CD4-positive, alpha-beta T cell (primary cell): ENCODE measurements at regions not wholly inside any gene's neighbourhood (a gene's known extent, or its start where the extent isn't known, plus 50 kb on each side); places are given as distances from the start of the nearest gene placed in this dataset.

Experiments used
- ATAC-seq: fragments of 200-7000 bp; cut with Tn5 transposase; one replicate; pipeline ENCODE4 v1.10.0; 2022; ENCODE audit warnings: mild to moderate bottlenecking; ENCODE audit not compliant: poor library complexity
- CTCF ChIA-PET: fragments of 350-600 bp; sonication (Branson Sonifier 250); formaldehyde crosslinking; loops from one replicate; lab custom pipeline; 2021; ENCODE audit warnings: antibody characterized with exemption, inconsistent platforms; lab: Charles Lee
- POLR2A ChIA-PET: fragments of 350-600 bp; sonication (Branson Sonifier 250); formaldehyde crosslinking; loops from one replicate; lab custom pipeline; 2021; ENCODE audit warnings: antibody characterized with exemption, inconsistent platforms; lab: Charles Lee
- DNase-seq, 14 experiments: peaks; one replicate each; pipeline ENCODE4 v3.0.0-alpha.2; 2013 to 2020; ENCODE audit warnings: mixed read lengths in 2 of 14
- H3K27ac ChIP-seq, 2 donors: one replicate each; pipeline versions ENCODE4 v1.5.1 to v1.7.0; 2013; ENCODE audit warnings: low read length in 2 of 2, low read depth in 1 of 2, mild to moderate bottlenecking in 1 of 2
- H3K27me3 ChIP-seq, 2 experiments: 1 replicate in 1 of 2; 2 replicates in 1 of 2; pipeline versions ENCODE4 v1.6.1 to v1.7.0; 2013; ENCODE audit warnings: low read length in 2 of 2, control low read depth in 1 of 2, mild to moderate bottlenecking in 1 of 2, moderate library complexity in 1 of 2; ENCODE audit not compliant: insufficient read depth in 2 of 2, control insufficient read depth in 1 of 2
- H3K36me3 ChIP-seq: one replicate; pipeline ENCODE4 v1.6.1; 2013; ENCODE audit warnings: low read length, control low read depth; ENCODE audit not compliant: insufficient read depth
- H3K4me1 ChIP-seq: one replicate; pipeline ENCODE4 v1.6.1; 2013; ENCODE audit warnings: low read length, control low read depth; ENCODE audit not compliant: insufficient read depth
- H3K4me3 ChIP-seq: one replicate; pipeline ENCODE4 v1.5.1; 2013; ENCODE audit warnings: mild to moderate bottlenecking, low read length, moderate library complexity
- H3K9me3 ChIP-seq, 2 experiments: 1 replicate in 1 of 2; 2 replicates in 1 of 2; pipeline versions ENCODE4 v1.6.1 to v1.7.0; 2013; ENCODE audit warnings: low read length in 2 of 2, mild to moderate bottlenecking in 2 of 2, control low read depth in 1 of 2, moderate library complexity in 1 of 2; ENCODE audit not compliant: control insufficient read depth in 1 of 2, insufficient read depth in 1 of 2
- H3K27ac Mint-ChIP-seq: one replicate; pipeline ENCODE4 v1.8.0; 2020; ENCODE audit warnings: mixed read lengths
- H3K27me3 Mint-ChIP-seq: one replicate; pipeline ENCODE4 v1.8.0; 2021; ENCODE audit warnings: mixed read lengths
- H3K36me3 Mint-ChIP-seq: one replicate; pipeline ENCODE4 v1.8.0; 2021; ENCODE audit warnings: low read depth, mixed read lengths
- H3K4me1 Mint-ChIP-seq: one replicate; pipeline ENCODE4 v1.8.0; 2021; ENCODE audit warnings: low read depth, mixed read lengths
- H3K4me3 Mint-ChIP-seq: one replicate; pipeline ENCODE4 v1.8.0; 2020; ENCODE audit warnings: mild to moderate bottlenecking, mixed read lengths
- H3K9me3 Mint-ChIP-seq: one replicate; pipeline ENCODE4 v1.8.0; 2020; ENCODE audit warnings: mixed read lengths
- intact Hi-C, 2 experiments: fragments of 100-400 bp; cut with DNase I in 1 of 2; cut with micrococcal nuclease in 1 of 2; formaldehyde crosslinking; loops; one replicate each; pipeline versions ENCODE4 v1.15.1 to v1.9.0; 2023 to 2025; cut with DNase I, micrococcal nuclease
- TF ChIP-seq, protein P1 (sequence below): fragments of 200-600 bp; IDR thresholded peaks from one replicate; pipeline ENCODE4 v1.8.0; 2022; ENCODE audit warnings: antibody characterized with exemption, mild to moderate bottlenecking

DNA sequence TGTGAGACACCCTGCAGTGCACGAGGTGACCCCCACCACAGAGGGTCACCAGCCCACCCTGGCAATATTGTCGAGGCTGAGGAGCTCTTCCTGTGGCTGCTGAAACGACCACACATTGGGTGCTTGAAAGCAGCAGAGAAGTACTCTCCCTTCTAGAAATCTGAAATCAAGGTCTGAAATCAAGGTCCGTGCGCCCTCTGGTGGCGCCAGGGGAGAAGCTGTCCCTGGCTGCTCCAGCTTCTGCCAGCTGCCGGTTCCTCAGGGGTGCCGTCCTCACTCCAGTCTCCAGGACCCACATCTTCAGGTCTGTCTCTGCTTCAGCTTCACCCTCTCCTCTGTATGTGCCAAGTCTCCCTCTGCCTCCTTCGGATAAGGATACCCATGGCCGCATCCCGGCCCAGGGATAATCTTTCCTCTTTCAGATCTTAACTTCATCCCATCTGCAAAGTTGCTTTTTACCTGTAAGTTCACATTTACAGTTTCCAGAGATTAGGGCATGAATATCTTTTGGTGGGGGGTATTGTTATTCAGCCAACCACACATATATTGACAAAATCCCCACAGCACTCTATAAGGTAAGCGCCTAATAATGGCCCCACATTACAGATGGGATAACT is 108.3 kb upstream of the PHACTR3 start:
- CTCF ChIA-PET = interaction anchor here (0.6 to 1.6 kb wide), 9 partner anchors 9 to 1014 kb away, joined by 3 to 14 read pairs (median 3); partner anchors contain the start of gene STX16

DNA sequence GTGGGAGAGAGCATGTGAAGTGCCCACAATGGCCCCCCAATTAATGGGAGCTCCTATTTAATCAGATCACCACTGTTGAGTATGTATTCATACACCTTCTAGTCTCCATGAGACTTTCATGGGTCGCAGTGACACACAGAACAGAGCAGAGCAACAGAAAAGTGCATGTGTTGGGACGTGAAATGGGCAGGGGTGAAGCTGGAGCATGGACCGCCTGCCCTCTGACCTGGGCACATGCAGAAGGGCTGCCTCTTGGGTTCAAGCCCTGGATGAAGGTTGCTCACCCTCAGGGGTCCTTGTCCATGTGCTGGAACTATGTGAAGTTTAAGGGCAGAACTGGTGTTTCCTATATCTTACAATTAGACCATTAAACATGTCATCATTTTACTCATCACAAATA is 106.0 kb upstream of the PHACTR3 start:
- POLR2A ChIA-PET = no interaction called here
- intact Hi-C loops = loop anchor here (5.0 to 10.0 kb wide), 5 partner anchors 276 to 1306 kb away; no protein-coding TSS in a partner anchor
- Mint-ChIP-seq H3K4me1 (no peaks in the 10 kb centered on the region), H3K4me3 (no peak overlapping the region), H3K36me3 (no peaks in the 10 kb centered on the region), H3K9me3 (peaks cover 5% of the 10 kb centered on the region), H3K27me3 (peaks cover 49% of the 10 kb centered on the region), H3K27ac (no peak overlapping the region)
- Histone ChIP-seq H3K27ac (no peak overlapping the region), H3K36me3 (no peaks in the 10 kb centered on the region), H3K4me3 (no peak overlapping the region), H3K27me3 (peaks cover 4 to 17% of the 10 kb centered on the region in 2 experiments), H3K9me3 (no peaks in the 10 kb centered on the region), H3K4me1 (peaks cover 5% of the 10 kb centered on the region)
- CTCF ChIA-PET = no interaction called here
- ATAC-seq = no peak
- TF ChIP-seq, protein P1, sequence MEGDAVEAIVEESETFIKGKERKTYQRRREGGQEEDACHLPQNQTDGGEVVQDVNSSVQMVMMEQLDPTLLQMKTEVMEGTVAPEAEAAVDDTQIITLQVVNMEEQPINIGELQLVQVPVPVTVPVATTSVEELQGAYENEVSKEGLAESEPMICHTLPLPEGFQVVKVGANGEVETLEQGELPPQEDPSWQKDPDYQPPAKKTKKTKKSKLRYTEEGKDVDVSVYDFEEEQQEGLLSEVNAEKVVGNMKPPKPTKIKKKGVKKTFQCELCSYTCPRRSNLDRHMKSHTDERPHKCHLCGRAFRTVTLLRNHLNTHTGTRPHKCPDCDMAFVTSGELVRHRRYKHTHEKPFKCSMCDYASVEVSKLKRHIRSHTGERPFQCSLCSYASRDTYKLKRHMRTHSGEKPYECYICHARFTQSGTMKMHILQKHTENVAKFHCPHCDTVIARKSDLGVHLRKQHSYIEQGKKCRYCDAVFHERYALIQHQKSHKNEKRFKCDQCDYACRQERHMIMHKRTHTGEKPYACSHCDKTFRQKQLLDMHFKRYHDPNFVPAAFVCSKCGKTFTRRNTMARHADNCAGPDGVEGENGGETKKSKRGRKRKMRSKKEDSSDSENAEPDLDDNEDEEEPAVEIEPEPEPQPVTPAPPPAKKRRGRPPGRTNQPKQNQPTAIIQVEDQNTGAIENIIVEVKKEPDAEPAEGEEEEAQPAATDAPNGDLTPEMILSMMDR = no peak
- no peak for DNase-seq

More for the DNA sequence above, 108.3 kb upstream of the PHACTR3 start:
- Histone ChIP-seq H3K4me1 (peaks cover 5% of the 10 kb centered on the region), H3K27me3 (peaks cover 4 to 16% of the 10 kb centered on the region in 2 experiments), H3K9me3 (no peaks in the 10 kb centered on the region), H3K4me3 (no peak overlapping the region), H3K36me3 (no peaks in the 10 kb centered on the region), H3K27ac (no peak overlapping the region)
- no peaks in the 10 kb centered on the region for H3K36me3 Mint-ChIP-seq
- no peak overlapping the region for H3K4me3 Mint-ChIP-seq
- H3K27ac Mint-ChIP-seq = no peak overlapping the region
- peaks cover 43% of the 10 kb centered on the region for H3K27me3 Mint-ChIP-seq
- POLR2A ChIA-PET = no interaction called here
- DNase-seq (peak; percentile 47 to 77 (median 60)), ATAC-seq (peak; percentile 59)
- H3K4me1 Mint-ChIP-seq = no peaks in the 10 kb centered on the region
- TF ChIP-seq, protein P1 = peak; percentile 89
- intact Hi-C loops = loop anchor here (1.0 to 10.0 kb wide), 7 partner anchors 274 to 1304 kb away; no protein-coding TSS in a partner anchor
- H3K9me3 Mint-ChIP-seq = peaks cover 5% of the 10 kb centered on the region

DNA sequence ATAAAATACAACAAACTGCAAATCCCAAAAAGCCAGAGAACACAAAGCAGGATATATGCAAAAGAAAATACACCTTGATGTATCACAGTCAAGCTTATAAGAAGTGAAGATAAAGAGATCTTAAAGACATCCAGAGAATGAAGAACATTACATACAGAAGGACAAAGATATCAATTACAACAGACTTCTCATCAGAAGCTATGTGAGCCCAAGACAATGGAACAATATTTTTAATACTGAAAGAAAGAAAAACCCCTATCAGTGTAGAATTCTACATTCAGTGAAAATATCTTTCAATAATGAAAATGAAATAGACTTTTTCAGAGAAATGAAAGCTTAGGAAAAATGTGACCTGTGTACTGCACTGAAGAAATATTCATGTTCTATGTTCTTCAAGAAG is 104.5 kb upstream of the PHACTR3 start:
- Mint-ChIP-seq H3K9me3 (peaks cover 5% of the 10 kb centered on the region), H3K36me3 (no peaks in the 10 kb centered on the region), H3K4me1 (no peaks in the 10 kb centered on the region), H3K27me3 (peaks cover 48% of the 10 kb centered on the region), H3K4me3 (no peak overlapping the region), H3K27ac (no peak overlapping the region)
- no peak overlapping the region for H3K27ac ChIP-seq
- ChIA-PET POLR2A (no interaction called here), CTCF (no interaction called here)
- TF ChIP-seq, protein P1 = no peak
- peaks cover 5% of the 10 kb centered on the region for H3K4me1 ChIP-seq
- intact Hi-C loops = loop anchor here (5.0 to 10.0 kb wide), 5 partner anchors 278 to 1308 kb away; no protein-coding TSS in a partner anchor
- H3K36me3 ChIP-seq = no peaks in the 10 kb centered on the region
- H3K4me3 ChIP-seq = no peak overlapping the region
- no peaks in the 10 kb centered on the region for H3K9me3 ChIP-seq
- ATAC-seq (no peak), DNase-seq (no peak)
- H3K27me3 ChIP-seq = peaks cover 4 to 15% of the 10 kb centered on the region in 2 experiments
